Liver (tissue), 8 donors: ENCODE measurements at regions not wholly inside any gene's neighbourhood (a gene's known extent, or its start where the extent isn't known, plus 50 kb on each side); places are given as distances from the start of the nearest gene placed in this dataset.

Experiments used
- DNase-seq: peaks from one replicate; pipeline ENCODE4 v3.0.0-alpha.2; 2017; ENCODE audit warnings: low spot score
- H3K27ac ChIP-seq, 2 donors: one replicate each; pipeline ENCODE4 v1.7.0; 2013; ENCODE audit warnings: inconsistent platforms in 2 of 2, low read length in 2 of 2, control low read depth in 1 of 2, low read depth in 1 of 2, mild to moderate bottlenecking in 1 of 2
- H3K27me3 ChIP-seq, 4 donors: one replicate each; pipeline versions ENCODE4 v1.6.1 to v1.7.0; 2013; ENCODE audit warnings: low read length in 3 of 4, inconsistent platforms in 1 of 4, mild to moderate bottlenecking in 1 of 4, moderate library complexity in 1 of 4; ENCODE audit not compliant: control insufficient read depth in 4 of 4, insufficient read depth in 4 of 4
- H3K36me3 ChIP-seq, 4 donors: one replicate each; pipeline versions ENCODE4 v1.6.1 to v1.7.0; 2013; ENCODE audit warnings: low read length in 3 of 4, mild to moderate bottlenecking in 3 of 4, low read depth in 1 of 4, moderate library complexity in 1 of 4; ENCODE audit not compliant: control insufficient read depth in 4 of 4, insufficient read depth in 3 of 4
- H3K4me1 ChIP-seq, 4 donors: one replicate each; pipeline versions ENCODE4 v1.6.1 to v1.7.0; 2013; ENCODE audit warnings: low read length in 3 of 4, mild to moderate bottlenecking in 3 of 4, moderate library complexity in 1 of 4; ENCODE audit not compliant: control insufficient read depth in 4 of 4, insufficient read depth in 4 of 4
- H3K4me3 ChIP-seq, 3 donors: one replicate each; pipeline versions ENCODE4 v1.6.1 to v1.7.0; 2013; ENCODE audit warnings: low read length in 3 of 3, control low read depth in 1 of 3, low read depth in 1 of 3, mild to moderate bottlenecking in 1 of 3
- H3K9ac ChIP-seq, 2 donors: one replicate each; pipeline ENCODE4 v1.7.0; 2013; ENCODE audit warnings: low read length in 2 of 2, mild to moderate bottlenecking in 2 of 2, moderate library complexity in 2 of 2, control low read depth in 1 of 2, low read depth in 1 of 2
- H3K9me3 ChIP-seq, 4 donors: one replicate each; pipeline versions ENCODE4 v1.6.1 to v1.7.0; 2013; ENCODE audit warnings: low read length in 3 of 4; ENCODE audit not compliant: control insufficient read depth in 4 of 4
- FOXA1 ChIP-seq: IDR thresholded peaks from 2 replicates; pipeline ENCODE4 v1.6.1; 2016; ENCODE audit warnings: antibody characterized with exemption
- GABPA ChIP-seq, 2 donors: IDR thresholded peaks in 1 of 2; conservative IDR thresholded peaks in 1 of 2; 2 replicates each; pipeline ENCODE4 v1.6.1; 2016; ENCODE audit warnings: antibody characterized with exemption in 2 of 2, mild to moderate bottlenecking in 1 of 2, moderate library complexity in 1 of 2
- HNF4A ChIP-seq, 2 donors: conservative IDR thresholded peaks; 2 replicates each; pipeline ENCODE4 v1.6.1; 2016; ENCODE audit warnings: antibody characterized with exemption in 2 of 2, mild to moderate bottlenecking in 2 of 2
- HNF4G ChIP-seq: IDR thresholded peaks from 2 replicates; pipeline ENCODE4 v1.6.1; 2016; ENCODE audit warnings: antibody characterized with exemption
- JUND ChIP-seq, 2 donors: IDR thresholded peaks; 2 replicates each; pipeline ENCODE4 v1.6.1; 2016; ENCODE audit warnings: antibody characterized with exemption in 2 of 2
- NR2F2 ChIP-seq: IDR thresholded peaks from 2 replicates; pipeline ENCODE4 v1.6.1; 2016; ENCODE audit warnings: antibody characterized with exemption
- RAD21 ChIP-seq, 2 donors: IDR thresholded peaks; 2 replicates each; pipeline ENCODE4 v1.6.1; 2016; ENCODE audit warnings: antibody characterized with exemption in 2 of 2, mild to moderate bottlenecking in 2 of 2
- RXRA ChIP-seq, 2 donors: IDR thresholded peaks; 2 replicates each; pipeline ENCODE4 v1.6.1; 2017 to 2018; ENCODE audit warnings: antibody characterized with exemption in 2 of 2, mild to moderate bottlenecking in 1 of 2
- SP1 ChIP-seq: IDR thresholded peaks from 2 replicates; pipeline ENCODE4 v1.6.1; 2018; ENCODE audit warnings: antibody characterized with exemption, mild to moderate bottlenecking
- TAF1 ChIP-seq: conservative IDR thresholded peaks from 2 replicates; pipeline ENCODE4 v1.6.1; 2016; ENCODE audit warnings: antibody characterized with exemption, mild to moderate bottlenecking
- YY1 ChIP-seq: IDR thresholded peaks from 2 replicates; pipeline ENCODE4 v1.6.1; 2016; ENCODE audit warnings: antibody characterized with exemption, mild to moderate bottlenecking
- WGBS: extraction: QIAGEN DNeasy Blood & Tissue Kit; methylation state at CpG from one replicate; pipeline ENCODE4 v1.1.7; 2013; 5-methylcytosine and 5-hydroxymethylcytosine counted together
- TF ChIP-seq, protein P1 (sequence below): IDR thresholded peaks from 2 replicates; pipeline ENCODE4 v1.6.1; 2016; ENCODE audit warnings: antibody characterized with exemption
- TF ChIP-seq, protein P2 (sequence below): IDR thresholded peaks from 2 replicates; pipeline ENCODE4 v1.6.1; 2016; ENCODE audit warnings: antibody characterized with exemption, mild to moderate bottlenecking
- TF ChIP-seq, protein P3 (sequence below): fragments of 150-350 bp; IDR thresholded peaks from 2 replicates; pipeline ENCODE4 v1.5.1; 2017; ENCODE audit warnings: improper control_type of control experiment, low read depth, low read length; ENCODE audit not compliant: missing input control
- TF ChIP-seq, protein P4 (sequence below): IDR thresholded peaks from 2 replicates; pipeline ENCODE4 v1.6.1; 2016; ENCODE audit warnings: antibody characterized with exemption
- donor health status: healthy.
- donor health status: healthy.
- donor health status: healthy.
- donor health status: healthy.
- donor health status: healthy.

DNA sequence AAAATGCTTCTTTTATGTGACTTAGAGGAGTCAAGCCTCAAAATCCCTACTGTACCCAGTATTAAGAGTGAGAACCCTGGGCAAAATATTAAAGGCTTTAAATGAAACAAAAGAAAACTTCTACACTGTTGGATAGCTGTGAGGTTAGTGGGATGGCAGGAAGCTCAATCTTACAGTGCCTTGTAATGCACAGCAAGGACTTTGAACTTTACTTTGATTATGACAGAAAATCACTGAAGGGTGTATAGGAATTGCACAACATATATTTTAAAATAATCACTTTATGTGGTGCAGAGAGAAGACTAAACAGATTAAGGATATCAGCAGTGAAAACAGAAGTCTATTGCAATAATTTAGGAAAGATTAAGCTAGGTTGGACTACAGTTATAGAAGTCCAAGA lies 1333.4 kb downstream of the ADGRL3 start:
- no peaks in the 10 kb centered on the region for H3K27me3 ChIP-seq
- no peak overlapping the region for H3K27ac ChIP-seq
- no peaks in the 10 kb centered on the region for H3K36me3 ChIP-seq
- H3K4me3 ChIP-seq: no peak overlapping the region
- DNase-seq: no peak
- TF ChIP-seq RAD21 (IDR thresholded peaks at IDR 0.05) (no peak), TAF1 (no peak), YY1 (no peak), SP1 (no peak), HNF4A (conservative IDR thresholded peaks at IDR 0.05) (no peak), HNF4G (no peak), RXRA (IDR thresholded peaks at IDR 0.05) (no peak), JUND (IDR thresholded peaks at IDR 0.05) (no peak)
- TF ChIP-seq, protein P1, sequence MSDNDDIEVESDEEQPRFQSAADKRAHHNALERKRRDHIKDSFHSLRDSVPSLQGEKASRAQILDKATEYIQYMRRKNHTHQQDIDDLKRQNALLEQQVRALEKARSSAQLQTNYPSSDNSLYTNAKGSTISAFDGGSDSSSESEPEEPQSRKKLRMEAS: no peak
- TF ChIP-seq, protein P2, sequence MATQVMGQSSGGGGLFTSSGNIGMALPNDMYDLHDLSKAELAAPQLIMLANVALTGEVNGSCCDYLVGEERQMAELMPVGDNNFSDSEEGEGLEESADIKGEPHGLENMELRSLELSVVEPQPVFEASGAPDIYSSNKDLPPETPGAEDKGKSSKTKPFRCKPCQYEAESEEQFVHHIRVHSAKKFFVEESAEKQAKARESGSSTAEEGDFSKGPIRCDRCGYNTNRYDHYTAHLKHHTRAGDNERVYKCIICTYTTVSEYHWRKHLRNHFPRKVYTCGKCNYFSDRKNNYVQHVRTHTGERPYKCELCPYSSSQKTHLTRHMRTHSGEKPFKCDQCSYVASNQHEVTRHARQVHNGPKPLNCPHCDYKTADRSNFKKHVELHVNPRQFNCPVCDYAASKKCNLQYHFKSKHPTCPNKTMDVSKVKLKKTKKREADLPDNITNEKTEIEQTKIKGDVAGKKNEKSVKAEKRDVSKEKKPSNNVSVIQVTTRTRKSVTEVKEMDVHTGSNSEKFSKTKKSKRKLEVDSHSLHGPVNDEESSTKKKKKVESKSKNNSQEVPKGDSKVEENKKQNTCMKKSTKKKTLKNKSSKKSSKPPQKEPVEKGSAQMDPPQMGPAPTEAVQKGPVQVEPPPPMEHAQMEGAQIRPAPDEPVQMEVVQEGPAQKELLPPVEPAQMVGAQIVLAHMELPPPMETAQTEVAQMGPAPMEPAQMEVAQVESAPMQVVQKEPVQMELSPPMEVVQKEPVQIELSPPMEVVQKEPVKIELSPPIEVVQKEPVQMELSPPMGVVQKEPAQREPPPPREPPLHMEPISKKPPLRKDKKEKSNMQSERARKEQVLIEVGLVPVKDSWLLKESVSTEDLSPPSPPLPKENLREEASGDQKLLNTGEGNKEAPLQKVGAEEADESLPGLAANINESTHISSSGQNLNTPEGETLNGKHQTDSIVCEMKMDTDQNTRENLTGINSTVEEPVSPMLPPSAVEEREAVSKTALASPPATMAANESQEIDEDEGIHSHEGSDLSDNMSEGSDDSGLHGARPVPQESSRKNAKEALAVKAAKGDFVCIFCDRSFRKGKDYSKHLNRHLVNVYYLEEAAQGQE: no peak
- TF ChIP-seq, protein P3, sequence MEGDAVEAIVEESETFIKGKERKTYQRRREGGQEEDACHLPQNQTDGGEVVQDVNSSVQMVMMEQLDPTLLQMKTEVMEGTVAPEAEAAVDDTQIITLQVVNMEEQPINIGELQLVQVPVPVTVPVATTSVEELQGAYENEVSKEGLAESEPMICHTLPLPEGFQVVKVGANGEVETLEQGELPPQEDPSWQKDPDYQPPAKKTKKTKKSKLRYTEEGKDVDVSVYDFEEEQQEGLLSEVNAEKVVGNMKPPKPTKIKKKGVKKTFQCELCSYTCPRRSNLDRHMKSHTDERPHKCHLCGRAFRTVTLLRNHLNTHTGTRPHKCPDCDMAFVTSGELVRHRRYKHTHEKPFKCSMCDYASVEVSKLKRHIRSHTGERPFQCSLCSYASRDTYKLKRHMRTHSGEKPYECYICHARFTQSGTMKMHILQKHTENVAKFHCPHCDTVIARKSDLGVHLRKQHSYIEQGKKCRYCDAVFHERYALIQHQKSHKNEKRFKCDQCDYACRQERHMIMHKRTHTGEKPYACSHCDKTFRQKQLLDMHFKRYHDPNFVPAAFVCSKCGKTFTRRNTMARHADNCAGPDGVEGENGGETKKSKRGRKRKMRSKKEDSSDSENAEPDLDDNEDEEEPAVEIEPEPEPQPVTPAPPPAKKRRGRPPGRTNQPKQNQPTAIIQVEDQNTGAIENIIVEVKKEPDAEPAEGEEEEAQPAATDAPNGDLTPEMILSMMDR: no peak
- H3K9ac ChIP-seq: no peak overlapping the region
- H3K9me3 ChIP-seq: peaks cover 0 to 4% (median 0%) of the 10 kb centered on the region in 4 donors
- H3K4me1 ChIP-seq: no peaks in the 10 kb centered on the region

DNA sequence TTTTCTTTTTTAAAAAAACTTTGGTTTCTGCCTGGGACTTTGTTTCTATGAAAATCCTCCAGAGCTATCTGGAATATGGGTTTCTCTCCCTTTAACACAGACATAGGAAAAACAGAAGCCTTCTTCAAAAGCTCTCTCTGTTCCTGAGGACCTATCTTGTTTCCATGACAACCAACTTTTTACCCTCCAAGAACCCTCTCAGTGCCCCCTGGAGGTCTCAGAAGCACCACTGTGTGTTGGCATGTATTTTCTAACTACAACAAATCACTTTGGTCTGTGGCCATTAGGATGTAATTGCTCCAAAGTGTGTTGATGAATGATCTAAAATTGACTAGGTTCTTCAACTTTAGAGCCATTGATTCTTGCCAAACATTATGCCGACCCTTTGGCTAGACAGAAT lies 1331.6 kb downstream of the ADGRL3 start:
- Histone ChIP-seq H3K27me3 (no peaks in the 10 kb centered on the region), H3K4me1 (no peaks in the 10 kb centered on the region), H3K9ac (no peak overlapping the region), H3K27ac (no peak overlapping the region), H3K4me3 (no peak overlapping the region), H3K36me3 (no peaks in the 10 kb centered on the region), H3K9me3 (peaks cover 0 to 4% (median 0%) of the 10 kb centered on the region in 4 donors)
- no peak for DNase-seq
- WGBS: 57% methylated on average over 1 of the region's 1 CpG
- TF ChIP-seq YY1 (no peak), FOXA1 (no peak)

DNA sequence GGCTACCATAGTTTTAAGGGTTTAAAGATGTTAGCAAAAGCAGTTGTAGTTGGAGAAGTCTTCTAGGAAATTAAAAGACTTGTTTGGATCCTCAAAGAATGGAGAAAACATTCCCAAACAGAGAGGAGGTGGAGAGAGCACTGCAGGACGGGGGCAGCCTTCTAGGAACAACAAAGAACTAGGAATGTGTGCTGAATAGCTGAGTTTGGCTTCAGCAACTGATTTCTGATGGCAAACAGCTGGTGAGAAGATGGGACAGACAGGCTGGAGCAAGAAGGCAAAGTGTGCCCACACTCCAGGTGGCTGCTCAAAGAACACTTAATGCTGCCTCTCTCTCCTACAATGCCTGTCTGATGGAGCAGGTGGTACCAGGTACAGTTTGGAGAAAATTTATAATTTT lies 1331.1 kb downstream of the ADGRL3 start:
- no peaks in the 10 kb centered on the region for H3K4me1 ChIP-seq
- H3K9ac ChIP-seq: no peak overlapping the region
- H3K9me3 ChIP-seq: peaks cover 0 to 4% (median 0%) of the 10 kb centered on the region in 4 donors
- H3K27ac ChIP-seq: no peak overlapping the region
- WGBS: 24% methylated on average over 1 of the region's 1 CpG
- DNase-seq: no peak
- H3K4me3 ChIP-seq: no peak overlapping the region
- no peaks in the 10 kb centered on the region for H3K27me3 ChIP-seq
- no peaks in the 10 kb centered on the region for H3K36me3 ChIP-seq
- TF ChIP-seq, protein P2: no peak
- TF ChIP-seq NR2F2 (no peak), HNF4A (conservative IDR thresholded peaks at IDR 0.05) (no peak), SP1 (no peak), GABPA (IDR thresholded peaks at IDR 0.05 in 1 of 2, conservative IDR thresholded peaks at IDR 0.05 in 1 of 2) (no peak), RXRA (IDR thresholded peaks at IDR 0.05) (no peak), FOXA1 (no peak)
- TF ChIP-seq, protein P4, sequence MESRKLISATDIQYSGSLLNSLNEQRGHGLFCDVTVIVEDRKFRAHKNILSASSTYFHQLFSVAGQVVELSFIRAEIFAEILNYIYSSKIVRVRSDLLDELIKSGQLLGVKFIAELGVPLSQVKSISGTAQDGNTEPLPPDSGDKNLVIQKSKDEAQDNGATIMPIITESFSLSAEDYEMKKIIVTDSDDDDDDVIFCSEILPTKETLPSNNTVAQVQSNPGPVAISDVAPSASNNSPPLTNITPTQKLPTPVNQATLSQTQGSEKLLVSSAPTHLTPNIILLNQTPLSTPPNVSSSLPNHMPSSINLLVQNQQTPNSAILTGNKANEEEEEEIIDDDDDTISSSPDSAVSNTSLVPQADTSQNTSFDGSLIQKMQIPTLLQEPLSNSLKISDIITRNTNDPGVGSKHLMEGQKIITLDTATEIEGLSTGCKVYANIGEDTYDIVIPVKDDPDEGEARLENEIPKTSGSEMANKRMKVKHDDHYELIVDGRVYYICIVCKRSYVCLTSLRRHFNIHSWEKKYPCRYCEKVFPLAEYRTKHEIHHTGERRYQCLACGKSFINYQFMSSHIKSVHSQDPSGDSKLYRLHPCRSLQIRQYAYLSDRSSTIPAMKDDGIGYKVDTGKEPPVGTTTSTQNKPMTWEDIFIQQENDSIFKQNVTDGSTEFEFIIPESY: no peak
